ENCODE measurements at regions not wholly inside any gene's neighbourhood (a gene's known extent, or its start where the extent isn't known, plus 50 kb on each side); places are given as distances from the start of the nearest gene placed in this dataset.

- ChIA-PET SMC1A (ENCODE audit: uncharacterized antibody, unreplicated experiment) (no interaction called here), CTCF (no interaction called here), POLR2A (no interaction called here), RAD21 (ENCODE audit: unreplicated experiment) (no interaction called here)
- H3K9ac ChIP-seq (ENCODE audit: control insufficient read depth, insufficient read depth, low read length) = no peak overlapping the region
- no peaks in the 10 kb centered on the region for H3K9me3 ChIP-seq (replicated peaks; ENCODE audit: control insufficient read depth, insufficient read depth, low read length)
- WGBS (ENCODE audit: insufficient coverage, insufficient replicate concordance, low lambda C conversion rate, missing lambda C conversion rate) = 36% methylated on average over 1 of the region's 1 CpG
- no peak overlapping the region for H3K4me3 ChIP-seq
- no peaks in the 10 kb centered on the region for H3K79me2 ChIP-seq (ENCODE audit: control insufficient read depth, insufficient read depth, low read length)
- ATAC-seq (no peak), FAIRE-seq (no peak), DNase-seq (ENCODE audit: low read depth, low spot score) (no peak)
- in situ Hi-C loops (cut with MboI) (no loop called here), intact Hi-C loops (cut with micrococcal nuclease; ENCODE audit: unreplicated experiment) (no loop called here)
- BruUV-seq (replicated peaks) = no TSS peak
- H3K36me3 ChIP-seq (ENCODE audit: control insufficient read depth in 2 of 2, insufficient read depth in 2 of 2, low read length in 1 of 2) = no peaks in the 10 kb centered on the region
- H3K27ac ChIP-seq (ENCODE audit: control insufficient read depth, insufficient read depth) = no peak overlapping the region
- no peak overlapping the region for H2AFZ ChIP-seq (ENCODE audit: control insufficient read depth, low read depth, low read length)
- TF ChIP-seq YBX1 (IDR thresholded peaks at IDR 0.05) (no peak), BCL11A (IDR thresholded peaks at IDR 0.05; ENCODE audit: low read depth, low read length) (no peak), TAF1 (IDR thresholded peaks at IDR 0.05; ENCODE audit: borderline replicate concordance, low read depth, low read length) (no peak), IRF4 (IDR thresholded peaks at IDR 0.05; ENCODE audit: low read depth, low read length) (no peak), BHLHE40 (IDR thresholded peaks at IDR 0.05; ENCODE audit: borderline replicate concordance in 1 of 2, low read depth in 2 of 2, low read length in 1 of 2) (no peak), MEF2B (IDR thresholded peaks at IDR 0.05; ENCODE audit: partially characterized antibody, poor library complexity, severe bottlenecking) (no peak), ZSCAN29 (IDR thresholded peaks at IDR 0.05) (no peak), RELB (IDR thresholded peaks at IDR 0.05; ENCODE audit: low read depth) (no peak), PKNOX1 (IDR thresholded peaks at IDR 0.05) (no peak), TBL1XR1 (IDR thresholded peaks at IDR 0.05; ENCODE audit: low read depth, low read length) (no peak), MTA2 (IDR thresholded peaks at IDR 0.05; ENCODE audit: low read depth) (no peak)
- TF ChIP-seq, protein P1, sequence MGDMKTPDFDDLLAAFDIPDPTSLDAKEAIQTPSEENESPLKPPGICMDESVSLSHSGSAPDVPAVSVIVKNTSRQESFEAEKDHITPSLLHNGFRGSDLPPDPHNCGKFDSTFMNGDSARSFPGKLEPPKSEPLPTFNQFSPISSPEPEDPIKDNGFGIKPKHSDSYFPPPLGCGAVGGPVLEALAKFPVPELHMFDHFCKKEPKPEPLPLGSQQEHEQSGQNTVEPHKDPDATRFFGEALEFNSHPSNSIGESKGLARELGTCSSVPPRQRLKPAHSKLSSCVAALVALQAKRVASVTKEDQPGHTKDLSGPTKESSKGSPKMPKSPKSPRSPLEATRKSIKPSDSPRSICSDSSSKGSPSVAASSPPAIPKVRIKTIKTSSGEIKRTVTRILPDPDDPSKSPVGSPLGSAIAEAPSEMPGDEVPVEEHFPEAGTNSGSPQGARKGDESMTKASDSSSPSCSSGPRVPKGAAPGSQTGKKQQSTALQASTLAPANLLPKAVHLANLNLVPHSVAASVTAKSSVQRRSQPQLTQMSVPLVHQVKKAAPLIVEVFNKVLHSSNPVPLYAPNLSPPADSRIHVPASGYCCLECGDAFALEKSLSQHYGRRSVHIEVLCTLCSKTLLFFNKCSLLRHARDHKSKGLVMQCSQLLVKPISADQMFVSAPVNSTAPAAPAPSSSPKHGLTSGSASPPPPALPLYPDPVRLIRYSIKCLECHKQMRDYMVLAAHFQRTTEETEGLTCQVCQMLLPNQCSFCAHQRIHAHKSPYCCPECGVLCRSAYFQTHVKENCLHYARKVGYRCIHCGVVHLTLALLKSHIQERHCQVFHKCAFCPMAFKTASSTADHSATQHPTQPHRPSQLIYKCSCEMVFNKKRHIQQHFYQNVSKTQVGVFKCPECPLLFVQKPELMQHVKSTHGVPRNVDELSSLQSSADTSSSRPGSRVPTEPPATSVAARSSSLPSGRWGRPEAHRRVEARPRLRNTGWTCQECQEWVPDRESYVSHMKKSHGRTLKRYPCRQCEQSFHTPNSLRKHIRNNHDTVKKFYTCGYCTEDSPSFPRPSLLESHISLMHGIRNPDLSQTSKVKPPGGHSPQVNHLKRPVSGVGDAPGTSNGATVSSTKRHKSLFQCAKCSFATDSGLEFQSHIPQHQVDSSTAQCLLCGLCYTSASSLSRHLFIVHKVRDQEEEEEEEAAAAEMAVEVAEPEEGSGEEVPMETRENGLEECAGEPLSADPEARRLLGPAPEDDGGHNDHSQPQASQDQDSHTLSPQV (IDR thresholded peaks at IDR 0.05) = no peak
- TF ChIP-seq, protein P2, sequence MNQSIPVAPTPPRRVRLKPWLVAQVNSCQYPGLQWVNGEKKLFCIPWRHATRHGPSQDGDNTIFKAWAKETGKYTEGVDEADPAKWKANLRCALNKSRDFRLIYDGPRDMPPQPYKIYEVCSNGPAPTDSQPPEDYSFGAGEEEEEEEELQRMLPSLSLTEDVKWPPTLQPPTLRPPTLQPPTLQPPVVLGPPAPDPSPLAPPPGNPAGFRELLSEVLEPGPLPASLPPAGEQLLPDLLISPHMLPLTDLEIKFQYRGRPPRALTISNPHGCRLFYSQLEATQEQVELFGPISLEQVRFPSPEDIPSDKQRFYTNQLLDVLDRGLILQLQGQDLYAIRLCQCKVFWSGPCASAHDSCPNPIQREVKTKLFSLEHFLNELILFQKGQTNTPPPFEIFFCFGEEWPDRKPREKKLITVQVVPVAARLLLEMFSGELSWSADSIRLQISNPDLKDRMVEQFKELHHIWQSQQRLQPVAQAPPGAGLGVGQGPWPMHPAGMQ (IDR thresholded peaks at IDR 0.05; ENCODE audit: borderline replicate concordance) = no peak
- TF ChIP-seq, protein P3, sequence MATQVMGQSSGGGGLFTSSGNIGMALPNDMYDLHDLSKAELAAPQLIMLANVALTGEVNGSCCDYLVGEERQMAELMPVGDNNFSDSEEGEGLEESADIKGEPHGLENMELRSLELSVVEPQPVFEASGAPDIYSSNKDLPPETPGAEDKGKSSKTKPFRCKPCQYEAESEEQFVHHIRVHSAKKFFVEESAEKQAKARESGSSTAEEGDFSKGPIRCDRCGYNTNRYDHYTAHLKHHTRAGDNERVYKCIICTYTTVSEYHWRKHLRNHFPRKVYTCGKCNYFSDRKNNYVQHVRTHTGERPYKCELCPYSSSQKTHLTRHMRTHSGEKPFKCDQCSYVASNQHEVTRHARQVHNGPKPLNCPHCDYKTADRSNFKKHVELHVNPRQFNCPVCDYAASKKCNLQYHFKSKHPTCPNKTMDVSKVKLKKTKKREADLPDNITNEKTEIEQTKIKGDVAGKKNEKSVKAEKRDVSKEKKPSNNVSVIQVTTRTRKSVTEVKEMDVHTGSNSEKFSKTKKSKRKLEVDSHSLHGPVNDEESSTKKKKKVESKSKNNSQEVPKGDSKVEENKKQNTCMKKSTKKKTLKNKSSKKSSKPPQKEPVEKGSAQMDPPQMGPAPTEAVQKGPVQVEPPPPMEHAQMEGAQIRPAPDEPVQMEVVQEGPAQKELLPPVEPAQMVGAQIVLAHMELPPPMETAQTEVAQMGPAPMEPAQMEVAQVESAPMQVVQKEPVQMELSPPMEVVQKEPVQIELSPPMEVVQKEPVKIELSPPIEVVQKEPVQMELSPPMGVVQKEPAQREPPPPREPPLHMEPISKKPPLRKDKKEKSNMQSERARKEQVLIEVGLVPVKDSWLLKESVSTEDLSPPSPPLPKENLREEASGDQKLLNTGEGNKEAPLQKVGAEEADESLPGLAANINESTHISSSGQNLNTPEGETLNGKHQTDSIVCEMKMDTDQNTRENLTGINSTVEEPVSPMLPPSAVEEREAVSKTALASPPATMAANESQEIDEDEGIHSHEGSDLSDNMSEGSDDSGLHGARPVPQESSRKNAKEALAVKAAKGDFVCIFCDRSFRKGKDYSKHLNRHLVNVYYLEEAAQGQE (IDR thresholded peaks at IDR 0.05; ENCODE audit: low read depth, low read length) = no peak
- H3K27me3 ChIP-seq (replicated peaks in 1 of 2; ENCODE audit: control insufficient read depth in 2 of 2, insufficient read depth in 2 of 2, low read length in 1 of 2) = no peaks in the 10 kb centered on the region
- H3K4me1 ChIP-seq (ENCODE audit: control insufficient read depth, insufficient read depth, low read length) = no peaks in the 10 kb centered on the region
- no peaks in the 10 kb centered on the region for H4K20me1 ChIP-seq (ENCODE audit: control insufficient read depth, insufficient read depth)
- H3K4me2 ChIP-seq (ENCODE audit: control insufficient read depth, insufficient read depth) = no peak overlapping the region
Measured at GRCh38 chr1:218835609-218836008, 338.1 kb upstream of the LYPLAL1 start.

Measured in GM12878 (cell line).